HuH-7.5 (cell line): ENCODE measurements at regions not wholly inside any gene's neighbourhood (a gene's known extent, or its start where the extent isn't known, plus 50 kb on each side); places are given as distances from the start of the nearest gene placed in this dataset.
"Not testable (repeated sequence)": the region's sequence is repeated elsewhere in the genome, so short reads cannot be mapped to it uniquely, and the experiment has no call there.

ENCODE experiments used
- DNase-seq: peaks from one replicate; pipeline ENCODE4 v3.0.0; 2011; ENCODE audit warnings: low spot score

DNA sequence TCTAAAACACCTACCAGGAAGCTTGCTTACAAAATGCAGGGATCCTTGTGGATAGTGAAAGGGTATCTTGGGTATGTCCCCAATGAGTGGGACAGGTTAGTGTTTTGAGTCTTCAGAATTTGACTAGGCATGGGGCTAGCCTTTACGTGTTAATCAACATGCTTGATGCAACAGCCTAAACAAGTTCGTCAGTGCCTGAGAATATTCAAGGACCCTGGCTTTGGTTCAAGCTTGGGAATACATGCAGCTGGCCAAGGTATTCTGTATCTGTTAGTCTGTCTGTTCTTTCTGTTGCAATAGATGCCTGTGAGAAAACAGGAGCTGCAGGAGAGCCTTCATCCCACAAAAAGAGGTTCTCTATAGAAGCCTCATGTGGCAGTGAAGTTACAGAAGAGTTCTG is 149.5 kb downstream of the CCNG2 start:
- DNase-seq = no peak

DNA sequence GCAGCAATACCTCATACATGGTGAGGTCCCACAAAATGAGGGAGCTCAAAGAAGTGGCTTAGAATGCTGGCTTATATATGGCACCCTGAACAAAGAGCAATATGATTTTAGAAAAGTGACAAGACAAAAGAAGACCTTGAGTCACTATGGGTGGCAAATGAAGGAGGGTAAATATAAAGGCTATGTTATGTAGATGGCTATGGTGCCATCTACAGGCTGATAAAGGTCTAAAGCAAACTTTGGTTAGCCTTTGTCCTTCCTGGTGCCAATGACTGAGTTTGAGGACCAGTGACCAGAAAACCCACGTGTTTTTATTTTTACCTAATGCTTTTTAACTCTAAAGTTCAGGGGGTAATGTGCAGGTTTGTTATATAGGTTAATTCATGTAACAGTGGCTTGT is 151.8 kb downstream of the CCNG2 start:
- DNase-seq = peak; percentile 8

DNA sequence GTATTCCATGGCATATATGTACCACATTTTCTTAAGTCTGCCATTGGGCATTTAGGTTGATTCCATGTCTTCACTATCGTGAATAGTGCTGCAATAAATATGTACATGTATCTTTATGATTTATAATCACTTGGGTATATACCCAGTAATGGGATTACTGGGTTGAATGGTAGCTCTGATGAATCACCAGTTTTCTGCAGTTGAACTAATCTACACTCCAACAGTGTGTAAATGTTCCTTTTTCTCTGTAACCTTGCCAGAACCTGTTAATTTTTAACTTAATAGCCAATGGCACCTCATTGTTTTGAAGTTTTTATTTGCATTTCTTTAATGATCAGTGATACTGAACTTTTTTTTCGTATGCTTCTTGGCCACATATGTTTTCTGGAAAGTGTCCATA is 152.5 kb downstream of the CCNG2 start:
- DNase-seq = no peak

DNA sequence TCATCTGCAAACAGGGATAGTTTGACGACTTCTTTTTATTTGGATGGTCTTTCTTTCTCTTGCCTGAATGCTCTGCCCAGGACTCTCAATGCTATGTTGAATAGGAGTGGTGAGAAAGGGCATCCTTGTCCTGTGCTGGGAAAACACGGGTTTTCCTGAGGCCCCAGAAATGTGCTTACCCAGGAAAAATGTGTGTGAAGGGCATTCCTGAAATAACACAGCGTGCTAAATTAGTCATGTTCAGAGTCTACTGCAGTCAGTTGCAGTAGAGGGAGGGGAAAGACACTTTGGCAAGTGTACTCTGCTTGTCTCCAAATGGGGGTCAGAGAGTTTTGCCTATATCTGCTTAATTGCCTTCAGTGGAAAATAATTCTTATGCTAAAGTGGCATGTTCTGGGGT is 153.9 kb downstream of the CCNG2 start:
- no peak for DNase-seq

DNA sequence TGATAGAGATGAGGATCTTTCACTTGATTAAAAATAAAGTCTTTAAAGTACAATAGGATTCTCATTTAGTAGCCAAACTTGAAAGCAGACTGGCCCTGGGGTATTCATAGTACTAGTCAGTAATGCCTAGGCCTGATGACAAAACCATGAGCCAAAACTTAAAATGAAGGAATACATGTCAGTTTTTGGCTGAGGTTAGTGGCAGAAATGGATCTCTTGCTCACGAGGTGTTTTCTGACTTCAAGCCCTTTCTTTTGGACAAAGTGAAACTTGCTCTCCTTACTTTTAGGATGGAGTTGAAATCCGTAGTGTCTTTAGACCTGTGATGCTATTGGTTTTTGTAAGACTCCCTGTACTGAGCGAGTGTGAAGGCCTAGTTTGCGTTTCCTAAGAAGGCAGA is 157.7 kb downstream of the CCNG2 start:
- no peak for DNase-seq

DNA sequence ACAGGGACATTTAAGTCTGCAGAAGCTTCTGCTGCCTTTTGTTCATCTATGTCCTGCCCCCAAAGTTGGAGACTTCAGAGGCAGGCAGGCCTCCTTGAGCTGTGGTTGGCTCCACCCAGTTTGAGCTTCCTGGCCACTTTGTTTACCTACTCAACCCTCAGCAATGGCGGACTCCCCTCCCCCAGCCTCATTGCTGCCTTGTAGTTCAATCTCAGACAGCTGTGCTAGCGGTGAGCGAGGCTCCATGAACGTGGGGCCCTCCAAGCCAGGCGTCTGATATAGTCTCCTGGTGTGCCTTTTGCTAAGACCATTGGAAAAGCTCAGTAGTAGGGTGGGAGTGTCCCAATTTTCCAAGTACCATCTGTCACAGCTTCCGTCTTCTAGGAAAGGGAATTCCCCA is 170.1 kb downstream of the CCNG2 start:
- DNase-seq = no peak

DNA sequence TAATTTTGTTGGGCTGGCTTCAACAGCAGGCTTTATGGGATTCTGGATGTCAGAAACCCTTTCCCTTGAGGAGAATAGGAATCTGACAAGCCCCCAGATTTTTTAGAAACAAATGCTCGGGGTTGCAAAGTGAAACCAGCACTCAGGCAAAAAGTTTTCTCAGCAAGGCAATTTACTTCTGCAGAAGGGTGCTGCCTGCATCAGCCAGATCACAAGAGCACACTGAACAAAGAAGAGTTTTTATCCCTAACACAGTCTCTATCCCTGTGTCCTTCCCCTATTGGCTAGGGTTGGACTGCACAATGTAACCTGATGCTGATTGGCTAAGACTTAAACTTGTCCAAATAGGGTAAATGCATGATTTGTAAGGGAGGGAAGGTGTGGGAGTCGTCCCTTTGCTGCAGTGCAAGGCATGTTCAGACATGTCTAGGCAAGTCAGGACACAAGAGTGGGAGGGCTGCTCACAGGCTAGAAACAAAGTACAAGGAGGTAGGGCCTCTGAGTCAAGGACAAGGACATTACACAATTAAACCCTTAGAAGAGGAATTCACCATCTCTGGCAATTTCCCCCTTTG is 175.8 kb downstream of the CCNG2 start:
- no peak for DNase-seq

DNA sequence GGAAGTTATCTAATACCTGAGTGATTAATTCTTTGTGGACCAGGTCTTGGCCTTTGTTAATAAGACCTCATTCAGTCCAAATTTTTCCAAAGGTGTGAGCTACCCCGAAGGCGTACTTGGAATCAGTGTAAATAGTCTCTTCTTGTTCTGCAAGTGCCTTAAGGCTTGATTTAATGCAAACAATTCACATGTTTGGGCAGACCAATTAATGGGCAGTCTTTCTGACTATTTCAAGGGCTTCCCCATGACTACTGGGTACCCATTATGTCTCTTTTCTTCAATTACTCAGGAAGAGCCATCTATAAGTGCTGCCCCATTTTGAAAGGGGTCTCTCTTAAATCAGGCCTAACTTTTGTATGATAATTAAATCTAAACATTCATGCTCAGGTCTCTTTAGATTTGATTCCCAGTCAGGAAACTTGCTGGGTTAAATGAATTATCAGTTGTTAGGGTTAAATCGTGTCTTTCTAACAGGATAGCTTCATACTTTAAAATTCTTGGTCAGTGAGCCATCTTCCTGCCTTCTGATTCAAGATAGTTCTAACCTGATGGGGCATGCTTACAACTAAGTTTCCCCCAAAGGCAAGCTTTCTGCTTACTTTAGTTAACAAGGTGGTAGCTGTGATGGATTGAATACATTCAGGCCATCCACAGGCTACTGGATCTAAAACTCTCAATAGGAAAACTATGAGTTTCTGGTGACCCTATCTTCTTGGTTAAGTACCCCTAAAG is 179.6 kb downstream of the CCNG2 start:
- no peak for DNase-seq

DNA sequence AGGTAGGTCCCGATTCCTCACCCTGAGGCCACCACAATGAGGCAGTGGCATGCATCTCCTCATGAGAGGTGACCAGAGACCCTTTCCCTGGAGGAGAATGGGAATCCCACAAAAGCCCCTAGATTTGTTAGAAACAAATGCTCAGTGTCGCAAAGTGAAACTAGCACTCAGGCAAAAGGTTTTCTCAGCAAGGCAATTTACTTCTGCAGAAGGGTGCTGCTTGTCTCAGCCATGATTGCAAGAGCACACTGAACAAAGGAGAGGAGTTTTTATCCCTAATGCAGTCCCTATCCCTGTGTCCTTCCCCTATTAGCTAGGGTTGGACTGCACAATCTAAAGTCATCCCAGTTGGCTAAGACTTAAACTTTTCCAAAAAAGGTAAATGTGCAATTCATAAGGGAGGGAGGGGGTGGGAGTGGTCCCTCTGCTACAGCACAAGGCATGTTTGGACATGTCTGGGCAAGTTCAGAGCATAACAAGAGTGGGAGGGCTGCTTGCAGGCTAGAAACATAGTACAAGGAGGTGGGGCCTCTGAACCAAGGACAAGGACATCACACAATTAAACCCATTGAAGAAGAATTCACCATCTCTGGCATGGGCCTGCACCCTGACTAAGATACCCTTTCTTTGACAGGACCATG is 185.3 kb downstream of the CCNG2 start:
- no peak for DNase-seq

DNA sequence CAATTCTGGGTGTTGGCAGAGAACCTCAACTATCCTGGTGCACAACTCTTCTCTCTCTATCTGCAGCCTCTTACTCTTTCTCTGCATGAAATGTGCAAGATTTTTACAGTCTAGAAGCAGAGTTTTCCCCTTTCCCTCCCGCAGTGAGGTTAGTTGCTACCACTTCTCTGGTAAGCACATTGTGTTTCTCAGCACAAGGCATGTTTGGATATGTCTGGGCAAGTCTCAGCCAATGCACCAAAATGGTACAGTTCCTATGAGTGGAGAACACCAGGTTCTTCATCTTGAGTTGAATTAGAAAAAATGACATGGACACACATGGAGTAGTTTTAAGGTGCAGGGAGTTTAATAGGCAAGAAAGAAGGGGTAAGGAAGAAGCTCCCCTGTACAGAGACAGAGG is 187.0 kb downstream of the CCNG2 start:
- DNase-seq = no peak

DNA sequence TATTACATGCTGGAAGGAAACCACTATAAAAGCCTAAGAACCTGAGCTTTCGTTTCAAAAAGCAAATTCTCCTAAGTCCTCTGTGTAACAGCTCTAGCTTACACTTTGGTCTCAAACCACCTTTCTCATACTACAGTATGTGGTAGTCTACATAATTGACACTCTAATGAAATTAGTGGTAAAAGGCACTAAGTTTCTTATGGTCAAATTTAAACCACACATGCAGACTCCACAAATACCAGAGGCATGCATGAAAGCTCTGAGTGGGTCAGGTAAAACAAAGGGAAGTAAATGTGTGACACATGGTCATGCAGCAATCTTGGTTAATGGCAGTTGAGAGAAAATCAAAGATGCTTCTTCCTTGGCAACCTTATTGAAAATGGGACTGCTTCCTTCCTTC is 187.8 kb downstream of the CCNG2 start:
- DNase-seq = no peak

DNA sequence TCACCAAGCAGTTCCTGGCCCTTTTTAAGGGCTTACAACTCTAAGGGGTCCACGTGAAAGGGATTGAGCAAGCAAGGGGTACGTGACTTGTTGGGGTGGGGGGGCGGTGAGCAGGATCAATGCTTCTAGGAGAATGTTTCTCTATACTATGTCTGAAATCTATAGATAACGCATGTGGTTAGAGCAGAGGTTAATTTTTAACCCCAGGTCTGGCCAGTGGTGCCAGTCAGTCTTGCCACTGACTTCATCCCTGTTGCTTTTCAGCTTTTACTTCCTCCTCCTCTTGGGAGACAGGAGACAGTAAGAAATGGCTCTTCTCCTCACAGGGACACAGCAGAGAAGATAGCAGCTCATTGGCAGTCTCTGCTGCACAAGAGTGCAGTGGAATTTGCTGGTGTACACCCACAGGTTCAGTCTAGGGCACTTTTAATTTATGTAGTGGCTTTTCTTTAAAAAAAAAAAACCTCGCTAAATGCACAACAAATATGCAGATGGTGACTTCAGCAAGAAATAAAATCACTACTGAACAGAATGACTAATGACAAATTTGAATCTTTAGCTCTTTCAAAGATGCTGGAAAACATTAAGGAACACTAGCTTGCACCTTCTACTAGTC is 190.5 kb downstream of the CCNG2 start:
- peak; percentile 6 for DNase-seq

DNA sequence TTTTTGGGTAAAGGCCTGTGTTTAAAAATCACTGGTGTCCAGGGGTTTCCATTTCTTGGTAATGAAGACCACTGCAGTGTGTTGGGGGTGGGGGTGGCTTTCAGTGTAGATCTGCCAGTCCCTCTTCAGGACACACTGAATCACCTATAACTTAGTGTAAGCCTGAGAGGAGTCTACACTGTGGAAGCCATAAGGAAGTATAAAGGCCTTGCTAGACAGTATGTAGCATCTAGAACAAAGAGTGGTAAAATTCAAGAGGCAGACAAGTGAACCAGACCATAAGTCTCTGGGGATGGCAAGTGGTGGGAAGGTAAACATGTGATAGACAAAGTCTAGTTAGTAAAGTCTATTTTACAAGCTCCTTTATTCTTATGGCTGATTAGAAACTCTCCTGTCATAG is 191.8 kb downstream of the CCNG2 start:
- DNase-seq = no peak

DNA sequence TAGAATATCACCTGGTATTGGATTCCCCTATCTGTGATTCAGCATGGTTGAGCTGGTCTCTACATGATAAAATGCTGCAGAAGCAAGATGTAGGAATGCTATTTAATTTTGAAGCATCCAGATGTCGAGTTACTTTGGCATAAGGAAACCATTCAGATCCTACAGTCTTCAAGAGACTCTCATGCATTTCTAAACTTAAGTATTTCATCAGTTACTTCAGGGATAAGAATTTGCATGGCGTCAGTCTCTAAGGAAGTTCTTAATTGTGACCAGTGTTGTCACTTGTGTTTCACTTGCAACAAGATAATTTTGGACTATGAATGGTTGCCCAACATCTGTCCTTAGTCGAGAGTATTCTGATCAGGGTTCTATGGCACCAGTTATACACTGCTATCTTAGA is 192.4 kb downstream of the CCNG2 start:
- no peak for DNase-seq

DNA sequence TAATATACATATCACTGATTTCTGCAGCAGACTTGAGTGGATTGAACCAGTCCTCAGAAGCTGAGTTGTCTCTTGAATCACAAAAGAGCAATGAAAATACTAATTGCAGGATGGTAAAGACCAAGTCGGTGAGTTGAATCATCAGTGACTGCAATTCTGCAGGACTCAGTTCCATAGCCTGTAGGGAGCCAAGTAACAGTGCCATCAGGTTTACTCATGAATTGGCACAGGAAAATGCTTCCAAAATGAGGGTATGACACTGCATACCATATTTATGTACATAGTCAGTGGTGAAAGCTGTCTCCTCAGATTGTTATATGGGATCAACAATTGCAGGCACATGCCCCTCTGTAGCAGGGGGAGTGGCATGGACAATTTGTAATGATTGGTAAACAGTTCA is 192.8 kb downstream of the CCNG2 start:
- DNase-seq = no peak

DNA sequence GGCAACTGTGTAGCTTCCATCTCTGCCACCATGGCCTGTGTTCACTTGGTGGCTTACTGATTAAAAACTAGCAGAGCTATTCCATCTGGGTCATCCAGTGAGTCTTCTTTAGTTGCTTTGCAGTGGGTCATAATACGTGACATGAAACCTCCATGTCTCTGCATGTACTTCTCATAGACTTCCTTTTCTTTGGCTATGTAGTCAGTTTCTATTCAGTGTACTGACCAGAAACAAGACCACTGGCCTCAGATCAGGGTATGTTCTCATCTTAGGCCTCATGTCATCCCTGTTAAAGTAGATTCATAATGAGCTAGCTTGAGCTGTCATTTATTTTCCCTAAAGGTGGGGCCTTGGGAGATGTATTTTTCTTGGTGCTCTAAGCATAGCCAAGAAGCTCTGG is 195.2 kb downstream of the CCNG2 start:
- no peak for DNase-seq

DNA sequence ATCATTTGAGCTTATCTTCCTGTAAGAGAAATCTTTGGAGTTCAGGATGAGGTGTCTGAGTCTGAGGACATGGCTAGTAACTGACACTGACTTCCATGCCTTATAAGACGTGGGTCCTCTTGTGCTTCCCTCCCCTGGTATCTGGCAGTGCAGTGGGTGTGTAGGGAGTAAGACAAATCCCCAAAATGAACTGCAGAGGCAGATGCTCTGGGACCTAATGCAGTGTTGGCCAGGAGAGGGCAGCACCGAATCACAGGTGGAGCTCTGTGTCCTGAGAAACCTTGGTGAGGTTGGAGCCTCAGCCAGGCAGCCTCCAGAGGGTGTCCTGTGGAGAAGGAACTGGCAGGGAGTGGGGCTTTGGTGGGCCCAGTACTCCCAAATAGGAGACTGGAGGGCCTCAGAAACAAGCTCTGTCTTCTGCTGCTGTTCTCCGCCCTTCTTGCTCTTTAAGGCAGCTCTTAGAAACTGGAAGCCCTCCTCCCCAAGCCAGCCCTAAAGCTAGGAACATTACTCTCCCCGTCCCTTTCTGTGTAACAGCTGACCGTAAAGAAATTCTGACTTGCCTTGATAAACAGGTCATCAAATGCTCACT is 196.8 kb downstream of the CCNG2 start:
- DNase-seq = not testable (repeated sequence)

DNA sequence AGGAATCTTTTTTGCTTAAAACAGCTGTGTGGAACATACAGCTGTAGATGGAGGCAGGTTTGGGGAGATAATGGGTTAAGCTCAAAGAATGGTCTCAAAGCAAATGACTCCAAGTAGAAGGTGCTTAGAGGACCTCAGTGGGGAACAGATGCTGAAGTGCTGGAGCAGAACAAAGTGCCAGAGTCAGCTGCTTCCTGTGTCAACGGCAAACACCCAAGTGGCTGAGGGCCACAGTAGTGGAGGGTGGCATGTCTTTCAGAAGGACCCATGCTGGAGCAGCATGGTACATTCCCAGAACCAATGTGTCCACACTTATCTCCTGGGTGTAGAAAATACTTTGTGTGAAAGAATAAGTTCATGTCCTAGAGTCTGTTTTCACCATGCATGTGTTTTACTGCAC is 197.5 kb downstream of the CCNG2 start:
- DNase-seq = no peak

DNA sequence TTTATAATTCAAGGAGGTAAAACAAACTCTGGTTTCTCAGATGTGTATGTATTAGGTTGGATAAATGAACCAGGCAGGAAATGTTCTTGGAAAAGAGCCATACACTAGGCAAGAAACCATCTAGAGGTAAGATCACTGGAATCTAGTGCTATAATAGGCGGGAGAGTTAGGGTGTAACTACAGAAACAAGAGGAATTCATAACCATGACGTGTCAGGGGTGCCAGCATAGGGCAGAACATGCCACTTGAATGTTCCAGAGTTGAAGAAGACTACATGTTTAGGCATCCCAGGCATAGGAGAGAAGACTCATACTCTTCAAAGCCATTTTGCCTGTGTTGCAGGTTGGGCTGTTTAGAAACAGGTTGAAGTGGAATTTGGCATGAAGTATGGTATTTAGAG is 198.7 kb downstream of the CCNG2 start:
- DNase-seq = no peak

DNA sequence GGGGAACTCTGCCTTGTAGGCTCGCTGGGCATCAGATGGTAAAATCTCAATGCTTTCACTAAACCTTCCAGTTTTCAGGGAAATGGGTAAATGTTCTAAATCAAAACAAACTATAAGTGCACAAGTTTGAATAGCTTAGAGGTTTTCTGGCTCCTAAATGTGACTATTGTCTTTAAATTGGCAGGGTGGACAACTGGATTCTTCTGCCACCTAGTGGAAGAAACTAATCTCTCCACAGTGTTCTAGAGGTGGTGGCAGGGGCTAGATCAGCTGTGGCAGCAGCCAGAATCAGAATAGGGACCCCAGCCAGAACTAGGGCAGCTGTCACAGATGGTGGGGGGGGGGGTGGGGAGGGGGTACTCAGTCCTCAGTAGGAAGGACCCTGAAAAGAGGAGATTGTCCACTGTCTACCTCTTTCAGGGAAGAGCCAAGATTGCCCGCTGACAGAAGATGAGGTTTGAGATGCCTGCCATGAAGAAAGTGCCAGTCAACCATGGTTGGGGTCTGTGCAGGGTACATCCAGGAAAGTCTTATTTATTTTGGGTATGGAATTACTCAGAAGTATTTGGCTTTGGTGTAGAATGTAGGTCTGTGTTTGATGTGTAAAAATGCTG is 201.4 kb downstream of the CCNG2 start:
- peak; percentile 10 for DNase-seq

DNA sequence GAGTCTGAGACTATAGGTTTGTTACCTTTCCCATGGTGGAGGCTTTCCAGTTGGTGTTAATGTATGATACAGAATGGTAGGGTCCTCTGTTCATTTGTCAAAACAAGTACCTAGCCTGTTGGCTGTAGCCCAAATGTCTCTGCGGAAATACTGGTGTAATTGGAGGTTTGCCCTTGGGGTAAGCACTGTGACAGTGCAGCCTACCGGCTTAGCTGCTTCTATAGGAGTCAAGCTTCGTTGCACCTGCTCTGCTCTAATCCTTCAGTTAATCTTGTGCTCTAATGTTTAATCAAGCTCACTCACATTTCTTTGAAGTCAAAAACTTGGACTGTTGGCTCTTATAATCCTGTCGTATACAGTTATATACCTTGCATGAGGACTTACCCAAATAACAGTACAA is 203.4 kb downstream of the CCNG2 start:
- no peak for DNase-seq

DNA sequence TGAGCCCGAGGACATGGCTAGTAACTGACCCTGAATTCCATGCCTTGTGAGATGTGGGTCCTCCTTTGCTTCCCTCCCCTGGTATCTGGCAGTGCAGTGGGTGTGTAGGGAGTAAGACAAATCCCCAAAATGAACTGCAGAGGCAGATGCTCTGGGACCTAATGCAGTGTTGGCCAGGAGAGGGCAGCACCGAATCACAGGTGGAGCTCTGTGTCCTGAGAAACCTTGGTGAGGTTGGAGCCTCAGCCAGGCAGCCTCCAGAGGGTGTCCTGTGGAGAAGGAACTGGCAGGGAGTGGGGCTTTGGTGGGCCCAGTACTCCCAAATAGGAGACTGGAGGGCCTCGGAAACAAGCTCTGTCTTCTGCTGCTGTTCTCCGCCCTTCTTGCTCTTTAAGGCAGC is 209.9 kb downstream of the CCNG2 start:
- not testable (repeated sequence) for DNase-seq

DNA sequence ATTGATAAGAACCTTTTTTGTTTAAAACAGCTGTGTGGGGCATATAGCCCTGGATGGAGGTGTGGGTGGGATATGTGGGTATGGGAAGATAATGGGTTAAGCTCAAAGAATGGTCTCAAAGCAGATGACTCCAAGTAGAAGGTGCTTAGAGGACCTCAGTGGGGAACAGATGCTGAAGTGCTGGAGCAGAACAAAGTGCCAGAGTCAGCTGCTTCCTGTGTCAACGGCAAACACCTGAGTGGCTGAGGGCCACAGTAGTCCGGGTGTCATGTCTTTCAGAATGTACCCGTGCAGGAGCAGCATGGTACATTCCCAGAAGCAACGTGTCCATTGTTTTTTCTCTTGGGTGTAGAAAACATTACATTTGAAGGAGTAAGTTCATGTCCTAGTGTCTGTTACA is 210.6 kb downstream of the CCNG2 start:
- no peak for DNase-seq
